ENCODE measurements at regions not wholly inside any gene's neighbourhood (a gene's known extent, or its start where the extent isn't known, plus 50 kb on each side); places are given as distances from the start of the nearest gene placed in this dataset.

- Histone ChIP-seq H3K4me2 (no peak overlapping the region), H3F3A (replicated peaks; ENCODE audit: insufficient read depth) (no peaks in the 10 kb centered on the region), H4K20me1 (ENCODE audit: insufficient read depth) (no peaks in the 10 kb centered on the region), H3K79me2 (ENCODE audit: insufficient read depth) (no peaks in the 10 kb centered on the region), H3K4me3 (ENCODE audit: low read depth in 2 of 2, low read length in 1 of 2) (no peak overlapping the region; a peak in 1 of 4 replicates), H3K9me2 (no peaks in the 10 kb centered on the region), H3K4me1 (ENCODE audit: control insufficient read depth in 1 of 2, insufficient read depth in 2 of 2, low read depth in 1 of 2, low read length in 1 of 2) (no peaks in the 10 kb centered on the region), H2AFZ (ENCODE audit: low read depth) (no peak overlapping the region), H3K27me3 (ENCODE audit: insufficient read depth) (no peaks in the 10 kb centered on the region), H3K9me3 (no peaks in the 10 kb centered on the region), H3K36me3 (replicated peaks in 1 of 2; ENCODE audit: control insufficient read depth in 1 of 2, insufficient read depth in 2 of 2, low read length in 1 of 2) (peaks cover 0 to 9% of the 10 kb centered on the region in 2 experiments), H3K9ac (no peak overlapping the region), H3K27ac (ENCODE audit: low read depth in 2 of 2, low read length in 1 of 2) (no peak overlapping the region)
- WGBS (ENCODE audit: low lambda C conversion rate): 94% methylated on average over 9 of the region's 9 CpGs
- TF ChIP-seq SMC3 (IDR thresholded peaks at IDR 0.05; ENCODE audit: low read depth, low read length): no peak
- TF ChIP-seq EP300 (IDR thresholded peaks at IDR 0.05; ENCODE audit: borderline replicate concordance in 1 of 2, low read depth in 1 of 2, low read length in 1 of 2): no peak
- no peak for TF ChIP-seq YY1 (IDR thresholded peaks at IDR 0.05; ENCODE audit: low read depth)
- no peak for TF ChIP-seq CHD2 (IDR thresholded peaks at IDR 0.05; ENCODE audit: low read length, partially characterized antibody)
- no peak for TF ChIP-seq JUND (IDR thresholded peaks at IDR 0.05)
- no peak for TF ChIP-seq EZH2phosphoT487 (IDR thresholded peaks at IDR 0.05; ENCODE audit: borderline replicate concordance, low read depth)
- TF ChIP-seq NFIC (IDR thresholded peaks at IDR 0.05; ENCODE audit: borderline replicate concordance): no peak
- no peak for TF ChIP-seq PBX3 (IDR thresholded peaks at IDR 0.05)
- no peak for TF ChIP-seq POLR2AphosphoS5 (IDR thresholded peaks at IDR 0.05; ENCODE audit: low read depth, low read length)
- no peak for TF ChIP-seq CTCF (IDR thresholded peaks at IDR 0.05)
- no peak for TF ChIP-seq MEF2A (IDR thresholded peaks at IDR 0.05; ENCODE audit: borderline replicate concordance, low read depth)
- TF ChIP-seq RXRA (IDR thresholded peaks at IDR 0.05; ENCODE audit: borderline replicate concordance, low read depth): no peak
- POLR2A ChIA-PET: no interaction called here
- CTCF ChIA-PET: interaction anchor here (1.0 kb wide), 1 partner anchor 10 kb away, joined by 3 read pairs; no protein-coding TSS in a partner anchor
- no peak for DNase-seq
Observed at GRCh38 chr6:22056398-22056797, 240.4 kb downstream of the PRL start.

- Histone ChIP-seq H3K79me2 (ENCODE audit: insufficient read depth) (no peaks in the 10 kb centered on the region), H3K36me3 (replicated peaks in 1 of 2; ENCODE audit: control insufficient read depth in 1 of 2, insufficient read depth in 2 of 2, low read length in 1 of 2) (peaks cover 0 to 4% of the 10 kb centered on the region in 2 experiments), H2AFZ (ENCODE audit: low read depth) (no peak overlapping the region), H3K9me3 (no peaks in the 10 kb centered on the region), H3K27me3 (ENCODE audit: insufficient read depth) (no peaks in the 10 kb centered on the region), H3F3A (replicated peaks; ENCODE audit: insufficient read depth) (no peaks in the 10 kb centered on the region), H3K4me1 (ENCODE audit: control insufficient read depth in 1 of 2, insufficient read depth in 2 of 2, low read depth in 1 of 2, low read length in 1 of 2) (no peaks in the 10 kb centered on the region), H3K9ac (no peak overlapping the region), H3K4me2 (no peak overlapping the region), H3K9me2 (no peaks in the 10 kb centered on the region), H3K4me3 (ENCODE audit: low read depth in 2 of 2, low read length in 1 of 2) (no peak overlapping the region), H3K27ac (ENCODE audit: low read depth in 2 of 2, low read length in 1 of 2) (no peak overlapping the region), H4K20me1 (ENCODE audit: insufficient read depth) (no peaks in the 10 kb centered on the region)
- 98% methylated on average over 2 of the region's 2 CpGs for WGBS (ENCODE audit: low lambda C conversion rate)
- POLR2A ChIA-PET: no interaction called here
- DNase-seq: no peak
- CTCF ChIA-PET: no interaction called here
- TF ChIP-seq ZBTB33 (IDR thresholded peaks at IDR 0.05; ENCODE audit: borderline replicate concordance, low read depth) (no peak), REST (IDR thresholded peaks at IDR 0.05; ENCODE audit: low read depth, low read length) (peak; percentile 68; the same call in 1 of the 2 replicates), MEF2A (IDR thresholded peaks at IDR 0.05; ENCODE audit: borderline replicate concordance, low read depth) (no peak)
Observed at GRCh38 chr6:22057962-22058361, 238.9 kb downstream of the PRL start.
